ENCODE measurements at regions not wholly inside any gene's neighbourhood (a gene's known extent, or its start where the extent isn't known, plus 50 kb on each side); places are given as distances from the start of the nearest gene placed in this dataset.

- DNase-seq (ENCODE audit: low read depth, low spot score) (no peak), FAIRE-seq (no peak)
- Histone ChIP-seq H3K27me3 (ENCODE audit: control insufficient read depth, extremely low read depth, insufficient read depth, low read length) (no peaks in the 10 kb centered on the region), H3K9me1 (ENCODE audit: control insufficient read depth, extremely low read depth, insufficient read depth, low read length) (no peaks in the 10 kb centered on the region), H3K79me2 (ENCODE audit: control insufficient read depth, insufficient read depth, low read length) (no peaks in the 10 kb centered on the region), H3K27ac (ENCODE audit: control insufficient read depth, insufficient read depth, low read length) (no peak overlapping the region), H3K4me3 (ENCODE audit: control insufficient read depth in 2 of 3, extremely low read depth in 1 of 3, insufficient read depth in 2 of 3, low read depth in 1 of 3, low read length in 3 of 3) (no peak overlapping the region), H3K4me2 (ENCODE audit: control insufficient read depth, extremely low read depth, insufficient read depth, low read depth, low read length) (no peak overlapping the region), H3K9me3 (ENCODE audit: control insufficient read depth, low read depth, low read length) (no peaks in the 10 kb centered on the region), H3K9ac (ENCODE audit: control insufficient read depth, extremely low read depth, insufficient read depth, low read length) (no peak overlapping the region), H4K20me1 (ENCODE audit: control insufficient read depth, extremely low read depth, insufficient read depth, low read length) (no peaks in the 10 kb centered on the region), H2AFZ (ENCODE audit: control insufficient read depth, low read length) (no peak overlapping the region), H3K36me3 (ENCODE audit: control insufficient read depth in 2 of 2, extremely low read depth in 1 of 2, insufficient read depth in 2 of 2, low read length in 2 of 2) (no peaks in the 10 kb centered on the region), H3K4me1 (ENCODE audit: control insufficient read depth, extremely low read depth, insufficient read depth, low read length) (no peaks in the 10 kb centered on the region)
- dilution Hi-C loops (cut with MboI; ENCODE audit: extremely low pct_ligation_motif_present, low sequenced_read_pairs), result no loop called here
- TF ChIP-seq CTCF (optimal IDR thresholded peaks at IDR 0.05 in 1 of 3, IDR thresholded peaks at IDR 0.05 in 1 of 3, conservative IDR thresholded peaks at IDR 0.05 in 1 of 3; ENCODE audit: extremely low read depth in 1 of 3, insufficient read depth in 2 of 3, low read length in 3 of 3), result no peak
- no peak for TF ChIP-seq EZH2 (IDR thresholded peaks at IDR 0.05; ENCODE audit: low read length)
Observed at GRCh38 chr5:166786178-166786577, 1505.3 kb upstream of the WWC1 start.

- TF ChIP-seq EZH2 (IDR thresholded peaks at IDR 0.05; ENCODE audit: low read length), result no peak
- TF ChIP-seq CTCF (optimal IDR thresholded peaks at IDR 0.05 in 1 of 3, IDR thresholded peaks at IDR 0.05 in 1 of 3, conservative IDR thresholded peaks at IDR 0.05 in 1 of 3; ENCODE audit: extremely low read depth in 1 of 3, insufficient read depth in 2 of 3, low read length in 3 of 3), result no peak
Observed at GRCh38 chr5:166786889-166787288, 1504.6 kb upstream of the WWC1 start.

More at GRCh38 chr5:166786889-166787288, 1504.6 kb upstream of the WWC1 start:
- FAIRE-seq, result no peak
- Histone ChIP-seq H3K79me2 (ENCODE audit: control insufficient read depth, insufficient read depth, low read length) (no peaks in the 10 kb centered on the region), H3K27ac (ENCODE audit: control insufficient read depth, insufficient read depth, low read length) (no peak overlapping the region), H4K20me1 (ENCODE audit: control insufficient read depth, extremely low read depth, insufficient read depth, low read length) (no peaks in the 10 kb centered on the region), H3K9ac (ENCODE audit: control insufficient read depth, extremely low read depth, insufficient read depth, low read length) (no peak overlapping the region), H3K27me3 (ENCODE audit: control insufficient read depth, extremely low read depth, insufficient read depth, low read length) (no peaks in the 10 kb centered on the region), H3K36me3 (ENCODE audit: control insufficient read depth in 2 of 2, extremely low read depth in 1 of 2, insufficient read depth in 2 of 2, low read length in 2 of 2) (no peaks in the 10 kb centered on the region), H3K4me1 (ENCODE audit: control insufficient read depth, extremely low read depth, insufficient read depth, low read length) (no peaks in the 10 kb centered on the region), H3K4me3 (ENCODE audit: control insufficient read depth in 2 of 3, extremely low read depth in 1 of 3, insufficient read depth in 2 of 3, low read depth in 1 of 3, low read length in 3 of 3) (no peak overlapping the region), H3K9me1 (ENCODE audit: control insufficient read depth, extremely low read depth, insufficient read depth, low read length) (no peaks in the 10 kb centered on the region), H3K4me2 (ENCODE audit: control insufficient read depth, extremely low read depth, insufficient read depth, low read depth, low read length) (no peak overlapping the region), H2AFZ (ENCODE audit: control insufficient read depth, low read length) (no peak overlapping the region), H3K9me3 (ENCODE audit: control insufficient read depth, low read depth, low read length) (no peaks in the 10 kb centered on the region)
- no peak for DNase-seq (ENCODE audit: low read depth, low spot score)
- dilution Hi-C loops (cut with MboI; ENCODE audit: extremely low pct_ligation_motif_present, low sequenced_read_pairs), result no loop called here

Data from keratinocyte (primary cell).